AG08395 (cell line): ENCODE measurements at regions not wholly inside any gene's neighbourhood (a gene's known extent, or its start where the extent isn't known, plus 50 kb on each side); places are given as distances from the start of the nearest gene placed in this dataset.
"Not testable (repeated sequence)": the region's sequence is repeated elsewhere in the genome, so short reads cannot be mapped to it uniquely, and the experiment has no call there.

Experiments used
- DNase-seq: peaks from one replicate; pipeline ENCODE4 v3.0.0; 2012; ENCODE audit warnings: mixed read lengths, low spot score

DNA sequence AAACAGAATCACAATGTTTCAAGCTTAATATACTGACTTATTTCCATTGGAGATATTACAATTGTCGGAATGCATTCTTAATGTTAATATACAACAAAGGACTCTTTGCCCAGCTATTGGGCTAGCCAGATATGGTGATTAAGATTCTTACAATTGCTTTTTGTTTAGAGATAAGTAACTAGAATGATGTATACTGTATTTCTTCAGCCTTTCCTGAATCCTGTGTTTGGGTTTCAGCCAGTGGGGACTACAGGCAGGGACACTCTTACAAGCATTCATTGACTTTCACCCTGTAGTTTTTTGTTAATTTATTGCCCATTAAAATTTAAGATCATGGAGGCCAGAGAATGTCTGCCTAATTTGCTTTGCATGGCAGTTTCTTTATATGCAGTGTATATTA, 254.1 kb upstream of the TMEFF2 start:
- no peak for DNase-seq

DNA sequence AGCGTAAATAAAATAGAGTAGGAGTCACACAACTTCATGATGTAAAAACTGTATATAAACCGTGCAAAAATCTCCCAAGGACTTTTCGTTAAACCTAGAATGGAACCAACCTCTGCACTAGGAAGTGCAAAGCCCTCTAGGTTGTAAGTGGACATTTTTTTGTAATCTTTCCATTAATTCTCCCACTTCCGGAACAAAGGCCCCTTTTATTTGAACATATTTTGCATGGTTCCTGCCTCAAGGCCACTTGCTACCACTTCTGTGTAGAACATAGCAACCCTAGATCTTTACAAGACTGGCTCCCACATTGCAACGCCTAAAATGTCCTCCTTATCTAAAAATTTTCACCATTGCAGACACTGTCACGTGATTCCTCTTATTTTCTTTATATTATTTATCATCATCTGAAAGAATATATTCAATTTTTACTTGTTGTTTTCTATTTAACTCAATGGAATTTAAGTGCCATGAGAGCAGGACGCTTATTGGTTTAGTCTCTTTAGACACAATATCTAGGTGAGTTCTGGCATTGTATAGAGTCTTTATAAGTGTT, 249.6 kb upstream of the TMEFF2 start:
- DNase-seq: no peak

DNA sequence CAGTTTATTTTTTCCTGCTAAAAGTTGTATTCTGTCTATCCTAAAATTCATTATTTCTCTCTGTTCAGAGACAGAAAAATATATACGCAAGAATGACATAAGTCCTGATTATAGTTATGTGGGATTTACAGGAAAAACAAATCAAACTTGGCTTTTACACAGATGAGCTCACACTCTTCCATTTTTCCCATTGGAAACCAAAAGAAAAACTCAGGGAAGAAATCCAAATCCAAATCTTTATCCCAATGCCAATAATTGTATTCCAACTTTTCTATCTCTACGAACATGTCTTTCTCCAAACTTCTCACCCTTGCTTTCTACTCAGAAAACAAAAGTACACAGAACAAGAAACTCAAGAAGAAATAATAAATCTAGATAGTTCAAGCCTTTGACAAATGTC, 249.1 kb upstream of the TMEFF2 start:
- DNase-seq: no peak

DNA sequence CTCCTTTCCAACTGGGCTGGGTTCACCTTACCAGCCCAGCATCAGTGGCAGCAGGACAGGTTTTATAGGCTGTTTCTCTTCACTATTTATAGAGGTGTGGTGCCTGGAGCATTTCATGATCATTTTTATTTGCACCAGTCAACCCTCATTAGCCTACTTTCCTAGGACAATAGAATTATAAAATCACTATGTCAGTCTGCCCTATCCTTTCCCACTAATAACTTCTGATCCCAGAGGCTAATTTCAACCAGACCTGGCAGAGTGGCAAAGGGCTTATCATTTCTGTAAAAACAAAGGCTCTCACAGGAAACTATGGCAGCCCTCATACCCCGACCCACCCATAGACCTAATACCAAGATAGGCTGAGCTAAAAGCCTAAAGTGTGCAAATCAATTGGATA, 243.5 kb upstream of the TMEFF2 start:
- DNase-seq: no peak

DNA sequence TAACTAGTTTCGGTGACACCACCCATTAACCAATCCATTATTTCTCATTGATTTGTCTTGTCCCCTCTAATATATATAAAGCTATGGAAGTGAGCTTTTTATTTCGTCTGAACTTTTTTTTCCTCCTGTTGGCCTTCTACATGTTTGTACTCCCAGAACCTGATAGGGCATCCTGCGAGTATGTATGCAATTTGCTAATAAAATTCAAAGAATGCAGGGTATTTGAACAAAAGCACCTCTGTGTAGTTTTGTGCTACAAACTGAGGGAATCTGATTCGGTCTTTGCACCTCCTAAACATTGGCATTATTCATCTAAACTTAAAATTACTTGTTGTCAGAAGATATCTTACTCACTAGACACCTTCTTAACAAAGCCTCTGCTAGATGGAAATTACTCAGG, 242.9 kb upstream of the TMEFF2 start:
- DNase-seq: no peak

DNA sequence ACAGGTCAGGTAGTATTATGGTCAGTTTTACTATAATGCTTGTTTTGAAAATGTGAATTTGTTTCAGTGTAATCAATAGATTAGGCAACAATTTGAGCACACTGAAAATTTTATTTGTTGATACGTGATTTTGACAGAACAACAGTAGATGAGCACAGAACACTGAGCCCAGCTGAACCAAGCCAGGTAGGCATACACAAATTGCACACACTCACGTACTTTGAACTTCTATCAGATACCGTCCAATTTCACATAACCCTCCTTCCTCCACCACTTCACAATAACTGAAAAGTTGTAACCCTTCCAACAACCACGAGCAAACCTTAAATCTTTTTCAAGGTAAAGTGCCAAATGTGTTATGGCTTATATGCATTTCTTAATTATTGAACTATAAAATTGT, 229.5 kb upstream of the TMEFF2 start:
- no peak for DNase-seq

DNA sequence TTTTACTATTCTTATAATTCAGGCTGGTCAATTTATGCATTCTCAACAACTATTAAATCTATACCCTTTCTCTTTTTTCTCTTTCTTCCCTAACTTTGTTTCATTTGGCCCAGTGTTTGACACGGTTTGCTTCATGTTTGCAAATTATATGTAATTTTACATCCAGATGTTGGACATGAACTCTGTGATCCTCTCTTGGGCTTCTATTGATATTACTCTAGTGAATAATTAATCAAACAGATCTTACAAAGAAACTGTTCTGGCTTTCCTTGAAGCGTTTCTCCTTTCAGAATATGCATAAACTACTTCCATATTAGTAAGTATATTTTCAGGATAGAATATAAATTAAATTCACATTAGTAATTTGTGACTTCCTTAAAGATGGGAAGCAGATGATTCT, 225.1 kb upstream of the TMEFF2 start:
- DNase-seq: no peak

DNA sequence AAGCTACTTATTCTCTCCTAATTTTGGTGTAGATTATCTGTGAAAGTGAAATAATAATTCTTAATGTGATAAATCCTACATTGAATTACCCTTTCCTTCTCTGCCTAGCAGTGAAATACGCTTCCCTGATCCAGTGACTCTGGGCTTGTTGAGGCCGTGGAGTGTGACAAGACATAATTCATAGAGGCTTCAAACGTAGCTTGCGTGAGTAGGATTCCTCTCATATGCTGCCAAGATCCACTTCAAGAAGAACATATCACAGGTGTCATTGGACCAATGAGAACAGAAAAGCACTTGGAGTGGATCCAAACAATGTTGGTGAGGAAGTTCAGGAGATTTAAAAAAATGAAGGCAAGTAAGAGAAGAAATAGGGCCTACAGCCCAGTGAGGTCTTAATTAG, 221.3 kb upstream of the TMEFF2 start:
- no peak for DNase-seq

DNA sequence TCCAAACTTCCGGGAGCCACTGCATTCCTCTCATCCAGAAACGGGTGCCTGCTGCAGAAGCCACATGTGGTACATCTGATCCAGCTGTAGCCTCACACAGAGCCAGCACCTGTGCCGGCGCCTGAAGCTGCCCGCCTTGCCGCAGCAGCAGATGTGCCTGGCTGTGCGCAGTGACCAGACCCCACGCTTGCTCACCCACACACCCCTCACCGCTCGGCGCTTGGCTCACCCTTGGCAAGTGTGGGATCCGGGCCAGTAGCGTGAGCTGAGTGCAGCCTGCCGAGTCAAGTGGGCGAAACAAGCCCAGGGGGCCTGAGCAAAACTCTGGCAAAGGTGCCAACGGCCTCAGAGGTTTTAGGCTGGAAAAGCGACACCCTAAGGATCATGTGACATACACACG, 220.1 kb upstream of the TMEFF2 start:
- DNase-seq: no peak

DNA sequence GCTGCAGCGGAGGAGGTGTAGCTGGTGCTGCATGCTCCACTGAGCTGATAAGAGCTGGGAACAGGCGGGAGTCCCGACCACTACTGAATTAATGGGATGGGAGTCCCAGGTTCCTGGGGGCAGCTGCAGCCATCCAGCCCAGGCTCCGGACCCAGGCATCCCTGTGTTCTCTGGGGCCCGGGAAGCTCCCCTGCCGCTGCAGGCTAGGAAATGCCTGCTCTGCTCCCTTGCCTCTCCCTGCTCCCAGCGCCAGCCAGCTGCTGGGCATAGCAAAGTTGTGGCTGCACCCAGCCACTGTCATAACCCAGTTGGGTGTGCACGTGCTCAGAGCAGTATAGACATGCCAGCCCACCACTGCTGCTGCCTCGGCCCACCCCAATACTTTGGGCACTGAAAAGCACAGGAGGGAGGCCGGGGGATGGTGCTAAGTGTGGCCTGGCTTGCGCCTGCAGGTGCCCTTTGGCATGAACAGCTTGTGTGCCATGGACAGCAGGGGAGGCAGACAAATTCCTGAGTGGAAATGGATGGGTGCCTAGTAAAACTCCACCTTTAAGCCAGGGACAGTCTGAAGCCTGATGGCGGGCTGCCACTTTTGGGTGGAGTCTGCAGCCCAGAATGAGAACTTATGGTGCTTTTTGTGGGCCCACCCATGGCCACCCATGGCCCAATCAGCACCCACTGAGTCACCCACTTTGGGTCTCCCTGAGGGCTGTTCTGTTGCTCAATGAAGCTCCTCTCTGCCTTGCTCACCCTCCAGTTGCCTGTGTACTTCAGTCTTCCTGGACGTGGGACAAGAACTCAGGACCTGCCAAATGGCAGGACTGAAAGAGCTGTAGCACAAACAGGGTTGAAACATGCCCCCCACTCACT, 219.3 kb upstream of the TMEFF2 start:
- DNase-seq: no peak

DNA sequence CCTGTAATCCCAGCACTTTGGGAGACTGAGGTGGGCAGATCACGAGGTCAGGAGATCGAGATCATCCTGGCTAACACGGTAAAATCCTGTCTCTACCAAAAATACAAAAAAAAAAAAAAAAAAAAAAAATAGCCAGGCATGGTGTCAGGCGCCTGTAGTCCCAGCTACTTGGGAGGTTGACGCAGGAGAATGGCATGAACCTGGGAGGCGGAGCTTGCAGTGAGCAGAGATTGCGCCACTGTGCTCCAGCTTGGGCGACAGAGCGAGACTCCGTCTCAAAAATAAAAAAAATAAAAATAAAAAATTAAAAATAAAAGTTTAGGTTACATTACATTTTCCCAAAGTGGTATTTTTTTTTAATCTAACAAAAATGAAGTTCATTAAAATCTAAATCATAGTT, 218.1 kb upstream of the TMEFF2 start:
- not testable (repeated sequence) for DNase-seq

DNA sequence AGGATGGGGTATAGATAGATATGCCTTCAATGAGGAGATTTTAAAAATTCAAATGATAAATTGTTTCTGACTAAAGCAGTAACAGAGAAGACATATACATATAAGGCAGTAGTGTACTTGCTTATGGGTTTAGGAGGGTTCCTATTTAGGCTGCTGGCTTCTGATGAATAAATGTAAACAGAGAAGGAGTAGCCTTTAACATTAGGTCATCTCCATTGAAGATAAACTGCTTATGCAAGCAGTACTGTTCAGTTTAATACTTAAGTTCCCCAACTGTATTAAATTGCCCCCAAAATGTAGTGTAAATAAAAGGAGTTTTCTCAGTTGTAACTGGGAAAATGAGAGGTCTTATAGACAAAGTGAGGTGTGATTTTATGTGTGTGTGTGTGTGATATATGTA, 217.7 kb upstream of the TMEFF2 start:
- no peak for DNase-seq

DNA sequence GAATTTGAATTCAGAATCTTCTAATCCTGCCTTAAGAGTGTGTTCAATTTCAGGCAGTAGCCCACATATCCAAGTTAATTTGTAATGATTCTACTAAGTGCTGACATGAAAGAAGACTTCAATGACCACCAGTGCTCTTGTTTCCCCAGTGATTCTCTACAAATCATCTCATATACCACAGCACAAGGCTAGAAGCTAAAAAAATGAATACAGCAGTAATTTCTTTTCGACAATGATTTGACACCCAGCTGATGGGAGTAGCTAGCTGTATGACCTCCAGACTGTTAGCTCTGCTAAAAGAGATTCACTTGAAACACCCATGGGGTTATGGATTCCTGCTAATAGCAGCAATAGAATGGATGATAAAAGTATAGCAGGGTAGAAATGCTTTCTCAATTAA, 217.0 kb upstream of the TMEFF2 start:
- DNase-seq: no peak

DNA sequence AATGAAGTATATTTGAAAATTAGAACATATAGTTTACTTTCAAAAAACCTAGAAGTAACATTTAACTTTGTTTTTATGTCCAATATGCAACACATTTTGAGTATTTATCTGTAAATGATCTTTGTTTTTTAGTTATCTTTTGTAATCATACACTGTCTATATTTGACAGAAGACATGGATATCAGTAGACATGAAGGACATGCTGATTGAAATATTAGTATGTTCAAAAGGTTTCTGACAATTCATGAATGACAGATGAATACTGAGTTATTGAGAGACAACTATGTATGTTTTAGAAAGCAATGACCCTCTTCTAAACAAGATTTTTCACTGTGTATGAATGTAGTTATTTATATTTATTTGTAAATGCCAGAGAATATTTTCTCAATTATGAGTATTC, 215.6 kb upstream of the TMEFF2 start:
- no peak for DNase-seq

DNA sequence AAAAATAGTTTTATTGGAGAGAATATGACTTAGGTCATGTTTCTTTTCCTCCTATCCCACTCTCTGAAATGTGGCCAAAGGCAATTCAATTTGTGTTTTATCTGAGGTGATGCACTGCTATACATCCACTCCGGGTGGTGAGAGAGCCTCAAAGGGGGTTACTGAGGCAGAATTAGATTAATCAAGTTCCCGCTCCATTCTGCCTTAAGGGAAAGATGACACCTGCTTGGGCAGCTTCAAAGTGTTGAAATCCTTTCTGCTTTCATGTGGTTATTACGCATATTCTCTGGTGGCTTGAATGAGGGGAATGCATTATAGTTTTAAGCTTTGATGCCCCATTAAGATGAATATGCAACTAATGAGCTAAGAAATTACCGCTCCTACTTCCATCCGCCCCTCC, 213.0 kb upstream of the TMEFF2 start:
- DNase-seq: no peak

DNA sequence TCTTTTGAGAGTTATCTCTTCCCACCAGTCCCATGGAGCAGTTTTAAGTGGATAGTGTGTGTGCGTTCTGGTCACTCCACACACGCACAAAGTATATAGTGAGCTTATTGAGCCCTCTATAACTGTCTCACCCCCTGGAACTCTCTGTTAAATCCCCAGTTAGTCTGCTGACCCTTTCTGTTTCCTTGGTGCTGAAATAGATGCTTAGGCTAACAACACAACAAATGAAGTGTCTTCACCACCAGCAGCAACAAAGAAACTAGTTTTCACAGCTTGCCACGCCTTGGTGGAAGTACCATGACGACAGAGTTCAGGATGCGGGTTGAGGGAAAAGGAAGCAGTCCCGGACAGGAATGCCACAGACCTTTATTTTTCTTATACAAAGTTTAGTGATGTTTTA, 203.5 kb upstream of the TMEFF2 start:
- no peak for DNase-seq

DNA sequence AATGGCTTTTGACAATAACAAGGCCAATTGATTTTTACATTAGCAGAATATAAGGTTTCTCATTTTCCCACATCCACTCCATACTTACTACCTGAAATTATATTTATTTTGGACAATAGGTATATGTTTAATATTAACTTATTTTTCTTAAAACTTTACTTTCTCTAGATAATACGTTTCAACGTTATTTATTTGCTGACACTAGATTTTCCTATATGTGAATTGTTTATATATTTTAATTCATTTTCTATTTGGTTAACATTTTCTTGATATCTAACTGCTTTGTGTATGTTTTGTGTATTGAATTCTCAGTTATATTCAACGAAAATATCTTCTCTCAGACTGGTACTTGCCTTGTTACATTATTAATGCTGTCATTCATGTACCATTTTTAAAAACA, 199.9 kb upstream of the TMEFF2 start:
- no peak for DNase-seq

DNA sequence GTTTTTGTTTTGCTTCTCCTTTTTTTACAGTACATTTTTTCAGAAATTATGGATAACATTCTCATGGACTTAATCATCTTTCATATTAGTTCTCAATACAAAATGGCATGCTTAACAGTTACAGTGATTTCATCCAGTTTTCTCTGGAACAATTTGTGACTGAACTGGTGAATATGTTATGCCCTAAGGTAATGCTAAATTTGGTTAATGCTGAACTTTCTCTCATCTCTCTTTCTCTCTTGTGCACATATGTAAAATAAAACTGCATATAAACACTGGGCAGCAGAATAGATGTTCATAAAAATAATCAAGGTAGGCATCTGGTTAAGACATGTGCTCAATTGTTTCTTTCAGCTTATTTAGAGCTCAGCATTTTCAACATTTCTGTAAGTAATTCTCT, 196.3 kb upstream of the TMEFF2 start:
- no peak for DNase-seq

DNA sequence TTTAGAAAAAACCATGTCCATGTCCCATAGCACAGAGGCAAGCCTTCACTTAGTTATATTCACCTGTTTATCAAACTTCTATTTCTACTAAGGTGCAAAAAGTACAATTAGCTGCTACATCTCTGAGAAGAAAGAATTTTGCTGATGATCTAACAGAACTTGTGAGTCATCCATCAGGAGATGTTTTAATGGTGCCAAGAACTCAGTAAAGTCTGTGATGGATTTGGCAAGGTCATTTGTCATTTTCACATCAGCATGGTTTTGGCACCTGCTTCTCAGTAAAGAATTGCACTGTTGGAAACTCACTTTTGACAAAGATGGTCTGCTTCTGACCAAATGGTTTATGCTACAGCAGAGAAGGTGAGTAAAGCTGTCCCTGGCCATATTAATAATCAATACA, 195.7 kb upstream of the TMEFF2 start:
- no peak for DNase-seq

DNA sequence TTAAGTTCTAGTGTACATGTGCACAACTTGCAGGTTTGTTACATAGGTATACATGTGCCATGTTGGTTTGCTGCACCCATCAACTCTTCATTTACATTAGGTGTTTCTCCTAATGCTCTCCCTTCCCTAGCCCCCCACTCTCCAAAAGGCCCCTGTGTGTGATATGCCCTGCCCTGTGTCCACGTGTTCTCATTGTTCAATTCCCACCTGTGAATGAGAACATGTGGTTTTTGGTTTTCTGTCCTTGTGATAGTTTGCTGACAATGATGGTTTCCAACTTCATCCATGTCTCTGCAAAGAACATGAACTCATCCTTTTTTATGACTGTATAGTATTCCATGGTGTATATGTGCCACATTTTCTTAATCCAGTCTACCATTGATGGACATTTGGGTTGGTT, 189.5 kb upstream of the TMEFF2 start:
- DNase-seq: not testable (repeated sequence)

DNA sequence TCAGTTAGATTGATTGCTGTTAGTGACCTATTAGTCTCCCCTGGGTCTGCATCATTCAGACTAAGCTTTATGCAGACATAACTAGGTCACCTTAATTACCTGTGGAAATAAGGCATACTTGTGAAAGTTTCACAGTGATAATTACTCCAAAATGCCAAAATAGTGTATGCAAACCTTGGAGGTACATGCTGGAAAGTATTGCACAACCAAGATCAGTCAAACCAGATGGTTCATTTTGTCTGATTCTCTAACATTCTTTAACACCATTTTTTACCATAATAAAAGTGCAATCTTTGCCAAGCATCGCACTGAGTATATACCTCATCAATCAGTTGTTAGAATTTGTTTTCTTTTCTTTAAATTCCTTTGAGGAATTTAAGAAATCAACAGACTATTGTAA, 186.3 kb upstream of the TMEFF2 start:
- DNase-seq: no peak

DNA sequence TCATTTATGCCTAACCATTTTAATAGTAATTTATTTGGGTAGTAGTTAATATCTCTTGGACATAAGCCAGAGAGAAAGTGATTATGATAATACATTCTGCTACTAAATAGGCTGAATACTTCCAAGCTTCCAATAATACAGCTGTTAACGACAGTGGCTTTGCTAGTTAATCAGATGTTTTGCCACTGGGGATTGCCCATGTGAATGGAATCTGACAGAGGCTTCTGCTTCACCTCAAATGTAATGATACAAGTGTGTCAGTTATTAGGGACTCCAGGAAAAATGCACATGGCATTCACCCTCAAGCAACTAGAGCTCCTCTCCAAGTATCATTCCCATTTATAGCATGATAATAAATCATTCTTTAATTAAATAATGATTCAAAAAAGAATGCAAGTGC, 185.0 kb upstream of the TMEFF2 start:
- no peak for DNase-seq

DNA sequence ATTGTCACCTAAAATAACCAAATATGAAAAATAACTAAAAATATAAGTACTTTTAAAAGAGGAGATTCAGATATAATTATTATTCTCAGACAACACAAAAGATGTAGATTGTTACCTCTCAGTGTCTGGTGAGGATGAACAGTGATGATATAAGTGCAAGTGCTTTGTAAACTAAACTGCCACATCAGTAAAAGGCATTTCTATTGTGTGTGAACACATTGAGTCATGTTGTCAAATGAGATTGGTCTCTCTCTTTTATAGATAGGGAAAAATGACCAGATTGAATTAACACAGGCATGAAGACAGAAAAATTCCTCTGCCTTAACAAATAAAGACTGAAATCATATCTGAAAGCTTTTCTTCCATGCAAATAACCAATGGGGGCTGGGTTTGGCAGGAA, 182.4 kb upstream of the TMEFF2 start:
- no peak for DNase-seq

DNA sequence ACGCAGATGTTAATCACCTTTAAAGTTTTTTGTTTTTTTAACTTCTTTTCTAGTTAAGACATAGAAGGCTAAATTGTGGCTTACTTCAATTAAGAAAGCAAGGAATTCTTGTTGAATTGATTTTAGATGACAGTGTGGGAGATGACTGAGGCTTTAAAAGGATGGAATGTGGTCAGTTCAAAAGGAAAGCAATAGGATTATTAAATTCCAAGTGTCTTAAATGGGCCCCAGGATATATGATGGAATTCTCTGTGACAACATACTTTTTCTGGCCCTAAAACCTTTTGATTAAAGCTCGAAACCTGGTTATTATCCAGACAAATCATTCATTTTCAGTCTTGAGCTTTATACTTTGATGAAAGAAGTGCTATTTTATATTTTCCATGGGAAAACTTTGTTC, 179.0 kb upstream of the TMEFF2 start:
- no peak for DNase-seq
